T-helper 22 cell (primary cell): ENCODE measurements at regions not wholly inside any gene's neighbourhood (a gene's known extent, or its start where the extent isn't known, plus 50 kb on each side); places are given as distances from the start of the nearest gene placed in this dataset.
"Not testable (repeated sequence)": the region's sequence is repeated elsewhere in the genome, so short reads cannot be mapped to it uniquely, and the experiment has no call there.

ENCODE experiments used
- DNase-seq: peaks from one replicate; pipeline ENCODE4 v3.0.0-alpha.2; 2020; ENCODE audit warnings: low read depth

GRCh38 chr5:112573441-112573840 lies 154.4 kb upstream of the EPB41L4A start:
- no peak for DNase-seq

DNA sequence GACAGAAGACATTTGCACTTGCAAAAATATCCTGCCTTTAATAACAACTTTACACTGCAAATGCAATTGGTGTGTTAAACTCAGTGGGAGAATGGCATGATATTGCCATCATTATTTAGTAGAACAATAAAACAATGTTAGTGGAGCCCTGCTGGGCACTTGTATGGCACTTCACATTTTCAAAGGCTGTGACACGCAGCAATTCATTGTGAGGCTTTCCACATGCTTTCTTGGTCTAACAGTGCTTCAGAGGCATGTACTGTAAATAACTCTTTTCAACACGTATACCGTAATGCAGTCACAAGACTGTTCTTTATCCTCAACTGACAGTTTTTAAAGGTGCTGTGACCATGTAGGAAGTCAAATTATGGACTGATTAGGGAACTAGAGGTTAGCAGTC lies 155.5 kb upstream of the EPB41L4A start:
- no peak for DNase-seq

- DNase-seq = no peak
Observed at GRCh38 chr5:112576298-112576925, 157.3 kb upstream of the EPB41L4A start.

DNA sequence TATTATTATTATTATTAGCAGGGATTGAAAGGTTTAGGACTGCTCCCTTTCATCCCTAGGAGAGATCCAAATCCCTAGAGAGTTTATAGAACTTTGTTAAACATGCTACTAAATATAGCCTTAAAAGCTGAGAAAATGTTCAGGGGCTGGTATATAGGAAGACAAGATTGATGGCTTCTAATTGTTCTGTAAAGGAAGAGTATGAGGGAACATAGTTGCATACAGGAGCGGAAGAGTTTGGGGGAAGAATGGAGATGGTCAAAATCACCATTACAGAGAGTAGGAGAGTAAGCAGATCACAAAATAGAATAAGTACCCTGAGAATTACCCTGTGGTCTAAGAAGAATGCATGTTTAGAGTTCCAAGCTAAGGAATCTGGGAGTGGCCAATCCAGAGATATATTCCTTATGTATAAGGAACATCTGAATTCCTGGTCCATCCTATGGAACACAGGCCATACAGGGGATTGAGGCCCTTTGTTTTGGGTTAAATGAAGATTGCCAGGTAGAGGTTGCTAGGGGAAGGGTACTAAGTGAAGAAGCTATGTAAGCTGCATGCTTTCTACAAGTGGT lies 158.0 kb upstream of the APC start:
- DNase-seq = no peak

GRCh38 chr5:112581811-112582320 lies 155.8 kb upstream of the APC start:
- DNase-seq = no peak

GRCh38 chr5:112583166-112583565 lies 154.5 kb upstream of the APC start:
- DNase-seq = no peak

DNA sequence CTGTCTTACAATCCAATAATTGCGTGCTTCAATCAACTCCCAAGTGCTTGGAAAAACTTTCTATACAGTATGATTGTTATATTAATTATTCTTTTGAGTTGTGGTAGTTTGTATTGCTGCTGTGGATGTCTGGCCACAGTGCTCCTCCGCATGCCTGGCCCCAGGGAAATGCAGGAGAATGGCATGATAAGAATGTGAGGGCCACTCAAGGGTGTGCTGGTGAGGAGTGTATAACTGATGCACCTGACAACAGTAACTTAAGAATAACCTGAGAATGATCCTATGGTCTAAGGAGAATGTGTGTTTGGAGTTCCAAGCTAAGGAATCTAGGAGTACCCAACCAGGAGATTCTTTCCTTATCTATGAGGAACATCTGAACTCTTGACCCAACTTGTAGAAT lies 152.9 kb upstream of the APC start:
- DNase-seq = no peak

DNA sequence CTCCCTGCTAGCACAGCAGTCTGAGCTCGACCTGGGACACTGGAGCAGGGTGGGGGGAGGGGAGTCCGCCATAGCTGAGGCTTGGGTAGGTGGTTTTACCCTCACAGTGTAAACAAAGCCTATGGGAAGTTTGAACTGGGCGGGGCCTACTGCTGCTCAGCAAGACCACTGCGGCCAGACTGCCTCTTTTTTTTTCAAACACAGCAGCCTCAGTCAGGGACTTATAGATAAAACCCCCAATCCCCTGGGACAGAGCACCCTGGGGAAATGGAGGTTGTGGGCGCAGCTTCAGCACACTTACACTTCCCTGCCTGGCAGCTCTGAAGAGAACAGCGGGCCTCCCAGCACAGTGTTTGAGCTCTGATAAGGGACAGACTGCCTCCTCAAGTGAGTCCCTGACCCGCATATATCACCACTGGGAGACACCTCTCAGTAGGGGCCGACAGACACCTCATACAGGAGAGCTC lies 151.1 kb upstream of the APC start:
- no peak for DNase-seq

GRCh38 chr5:112590858-112591257 lies 146.8 kb upstream of the APC start:
- DNase-seq = not testable (repeated sequence)

DNA sequence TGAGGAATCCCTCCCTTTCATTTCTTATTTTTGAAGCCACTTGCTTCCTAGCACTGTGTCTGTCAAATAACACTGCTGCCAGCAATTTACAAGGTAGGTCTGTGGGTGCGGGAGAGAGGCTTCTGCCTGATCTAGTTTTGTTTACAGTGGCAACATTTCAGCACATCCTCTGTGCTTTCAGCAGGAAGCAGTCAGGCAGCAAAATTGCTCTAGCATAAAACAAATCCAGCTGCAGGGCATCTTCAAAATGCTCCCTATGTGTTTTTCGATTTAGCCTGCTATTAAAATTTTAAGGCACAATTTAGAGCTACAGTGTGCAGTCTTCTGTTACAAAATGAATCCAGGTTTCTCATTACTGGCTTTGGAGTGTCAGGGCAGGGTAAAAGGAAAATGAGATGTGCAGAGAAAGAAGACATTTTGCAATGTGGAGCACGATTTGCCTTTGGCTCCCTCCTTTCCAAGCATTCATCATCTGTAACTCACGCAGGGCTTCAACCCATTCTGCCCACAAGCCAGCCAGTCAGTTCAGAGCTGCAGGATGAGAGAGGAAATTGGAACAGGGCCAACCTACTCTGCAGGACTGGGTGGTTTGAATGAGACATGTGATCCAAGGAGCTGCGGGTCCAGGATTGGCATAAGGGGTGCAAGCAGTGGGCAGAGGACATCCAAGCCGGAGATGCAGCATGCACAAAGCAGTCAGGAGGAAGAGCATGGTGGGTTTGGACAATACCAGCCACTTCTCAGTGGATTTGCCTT lies 143.4 kb upstream of the APC start:
- DNase-seq = no peak

- DNase-seq = no peak
Observed at GRCh38 chr5:112594941-112595340, 142.7 kb upstream of the APC start.

- no peak for DNase-seq
Observed at GRCh38 chr5:112597831-112598230, 139.9 kb upstream of the APC start.

- not testable (repeated sequence) for DNase-seq
Observed at GRCh38 chr5:112600510-112600909, 137.2 kb upstream of the APC start.

GRCh38 chr5:112604732-112605630 lies 132.7 kb upstream of the APC start:
- DNase-seq = no peak

DNA sequence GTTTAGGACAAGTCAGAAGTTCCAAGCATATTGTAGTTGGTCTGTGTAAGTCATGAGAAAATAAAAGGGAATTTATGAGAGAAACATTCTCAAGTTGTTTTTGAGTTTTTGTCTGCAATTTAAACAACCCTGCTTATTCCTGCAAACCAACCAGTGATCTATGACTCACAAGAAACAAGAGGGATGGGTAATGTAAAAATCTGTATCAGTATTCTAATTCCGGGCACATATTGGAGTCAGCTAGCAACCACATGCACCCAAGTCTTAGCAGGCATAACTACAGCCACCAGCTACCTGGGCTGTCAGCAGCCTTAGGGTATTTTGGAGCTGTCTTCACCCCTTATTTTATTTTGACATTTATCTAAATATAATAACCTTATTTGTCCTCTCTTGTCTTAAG lies 128.7 kb upstream of the APC start:
- DNase-seq = no peak

GRCh38 chr5:112612663-112613062 lies 125.0 kb upstream of the APC start:
- DNase-seq = no peak

DNA sequence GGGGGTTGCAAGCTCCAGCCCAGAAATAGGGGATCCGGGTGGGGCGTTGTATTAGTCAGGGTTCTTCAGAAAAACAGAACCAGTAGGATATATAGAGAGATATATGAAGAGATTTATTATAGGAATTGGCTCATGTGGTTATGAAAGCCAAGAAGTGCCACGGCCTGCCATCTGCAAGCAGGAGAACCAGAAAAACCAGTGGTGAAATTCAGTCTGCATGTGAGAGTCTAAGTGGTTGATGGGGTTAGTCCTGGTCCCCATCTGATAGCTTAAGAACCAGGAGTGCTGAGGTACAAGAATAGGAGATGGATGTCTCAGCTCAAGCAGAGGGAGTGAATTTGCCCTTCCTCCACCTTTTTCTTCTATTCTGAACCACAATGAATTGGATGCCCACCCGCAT lies 123.4 kb upstream of the APC start:
- DNase-seq = no peak

DNA sequence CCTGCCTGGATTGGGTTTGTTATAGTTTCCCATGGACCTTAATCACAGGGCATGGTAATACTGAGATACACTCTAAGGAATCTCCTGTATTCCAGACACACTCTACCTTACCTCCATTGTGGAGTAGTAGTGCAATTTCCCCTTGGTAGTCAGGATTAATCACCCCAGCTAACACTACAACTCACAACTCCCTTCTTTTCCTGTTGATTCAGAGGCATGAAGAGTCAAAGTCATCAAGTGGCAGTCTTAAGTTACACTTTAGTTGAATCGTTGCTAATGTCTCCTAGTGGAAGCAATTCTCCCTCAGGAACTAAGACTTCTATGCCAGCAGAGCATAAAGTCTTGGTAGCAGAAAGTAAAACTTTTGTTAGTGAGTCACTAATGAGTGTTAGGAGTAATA lies 122.7 kb upstream of the APC start:
- DNase-seq = no peak

GRCh38 chr5:112616812-112617547 lies 120.7 kb upstream of the APC start:
- DNase-seq = no peak

DNA sequence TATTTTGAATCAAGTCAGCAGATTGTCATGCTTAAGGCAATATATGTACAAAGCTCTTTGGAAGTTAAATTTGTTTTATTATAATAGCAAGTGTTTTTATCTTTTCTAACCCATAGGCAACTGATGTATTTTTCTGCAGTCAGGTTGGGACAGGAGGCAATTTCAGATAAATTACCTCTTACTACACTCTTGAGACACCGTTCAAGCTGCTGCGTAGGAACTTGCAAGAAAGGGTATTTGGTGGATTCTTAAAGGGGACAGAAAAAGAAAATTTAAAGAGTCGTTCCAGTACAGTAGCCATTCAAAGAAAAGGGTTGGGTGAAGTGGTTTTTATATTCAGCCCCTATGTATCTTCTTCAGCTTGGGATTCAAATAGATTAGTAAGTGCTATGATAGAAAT lies 112.4 kb upstream of the APC start:
- DNase-seq = no peak

GRCh38 chr5:112625689-112626438 lies 111.8 kb upstream of the APC start:
- DNase-seq = no peak
